ENCODE measurements at regions not wholly inside any gene's neighbourhood (a gene's known extent, or its start where the extent isn't known, plus 50 kb on each side); places are given as distances from the start of the nearest gene placed in this dataset.

- Histone ChIP-seq H3K4me3 (no peak overlapping the region), H3K36me3 (no peaks in the 10 kb centered on the region), H3K4me1 (no peaks in the 10 kb centered on the region), H3K27ac (no peak overlapping the region), H3K9me3 (no peaks in the 10 kb centered on the region), H3K27me3 (no peaks in the 10 kb centered on the region)
- ATAC-seq = no peak
- intact Hi-C loops (cut with DNase I) = no loop called here
- no peak for TF ChIP-seq CTCF (IDR thresholded peaks at IDR 0.05)
- 31 to 50% methylated on average over 4 of the region's 4 CpGs for WGBS, 2 donors
- FAIRE-seq = no peak
- no peak for DNase-seq
Observed at GRCh38 chr6:90874931-90875330, 288.1 kb upstream of the MAP3K7 start.

- 72 to 85% methylated on average over 8 of the region's 8 CpGs for WGBS, 2 donors
- Histone ChIP-seq H3K36me3 (no peaks in the 10 kb centered on the region), H3K27ac (no peak overlapping the region), H3K4me1 (no peaks in the 10 kb centered on the region), H3K27me3 (no peaks in the 10 kb centered on the region), H3K9me3 (no peaks in the 10 kb centered on the region), H3K4me3 (no peak overlapping the region)
- no peak for TF ChIP-seq CTCF (IDR thresholded peaks at IDR 0.05)
- FAIRE-seq (no peak), DNase-seq (no peak), ATAC-seq (no peak)
- intact Hi-C loops (cut with DNase I) = no loop called here
Observed at GRCh38 chr6:90872981-90873380, 286.1 kb upstream of the MAP3K7 start.

GRCh38 chr6:90870561-90870960 lies 283.7 kb upstream of the MAP3K7 start:
- Histone ChIP-seq H3K27ac (no peak overlapping the region), H3K27me3 (no peaks in the 10 kb centered on the region), H3K4me3 (no peak overlapping the region), H3K4me1 (no peaks in the 10 kb centered on the region), H3K36me3 (no peaks in the 10 kb centered on the region), H3K9me3 (no peaks in the 10 kb centered on the region)
- FAIRE-seq = no peak
- intact Hi-C loops (cut with DNase I) = no loop called here
- ATAC-seq = no peak
- DNase-seq = no peak
- TF ChIP-seq CTCF (IDR thresholded peaks at IDR 0.05) = no peak
- 48 to 60% methylated on average over 1 of the region's 1 CpG for WGBS, 2 donors

- 44 to 65% methylated on average over 2 of the region's 2 CpGs for WGBS, 2 donors
- ATAC-seq (no peak), FAIRE-seq (no peak), DNase-seq (no peak)
- Histone ChIP-seq H3K4me3 (no peak overlapping the region), H3K9me3 (no peaks in the 10 kb centered on the region), H3K36me3 (no peaks in the 10 kb centered on the region), H3K27me3 (no peaks in the 10 kb centered on the region), H3K4me1 (no peaks in the 10 kb centered on the region), H3K27ac (no peak overlapping the region)
- intact Hi-C loops (cut with DNase I) = no loop called here
- no peak for TF ChIP-seq CTCF (IDR thresholded peaks at IDR 0.05)
Observed at GRCh38 chr6:90868656-90869055, 281.8 kb upstream of the MAP3K7 start.

DNA sequence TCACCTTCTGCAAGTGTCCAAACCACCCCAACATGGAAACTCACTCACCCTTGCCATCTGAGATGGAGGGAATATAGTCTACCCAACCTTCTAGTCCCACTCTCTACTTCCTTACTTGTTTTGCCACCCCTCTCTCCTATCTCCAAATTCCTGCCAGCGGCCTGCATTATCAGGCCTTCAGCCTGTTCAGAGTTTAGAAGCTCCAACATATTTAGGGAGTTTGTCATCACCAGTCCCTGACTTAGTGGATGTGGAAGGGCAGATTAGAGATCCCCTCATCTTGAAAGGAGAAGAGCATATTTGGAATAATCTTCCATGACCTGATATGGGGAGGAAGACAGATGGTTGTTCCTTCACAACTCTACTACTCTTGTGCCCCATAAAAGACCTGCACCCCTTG lies 281.4 kb upstream of the MAP3K7 start:
- Histone ChIP-seq H3K4me3 (no peak overlapping the region), H3K27me3 (no peaks in the 10 kb centered on the region), H3K4me1 (no peaks in the 10 kb centered on the region), H3K27ac (no peak overlapping the region), H3K36me3 (no peaks in the 10 kb centered on the region), H3K9me3 (no peaks in the 10 kb centered on the region)
- intact Hi-C loops (cut with DNase I) = no loop called here
- 72 to 87% methylated on average over 1 of the region's 1 CpG for WGBS, 2 donors
- ATAC-seq (no peak), DNase-seq (no peak), FAIRE-seq (no peak)
- TF ChIP-seq CTCF (IDR thresholded peaks at IDR 0.05) = no peak
